ENCODE measurements at regions not wholly inside any gene's neighbourhood (a gene's known extent, or its start where the extent isn't known, plus 50 kb on each side); places are given as distances from the start of the nearest gene placed in this dataset.
"Not testable (repeated sequence)": the region's sequence is repeated elsewhere in the genome, so short reads cannot be mapped to it uniquely, and the experiment has no call there.

GRCh38 chr4:85200106-85200505 is 233.6 kb upstream of the WDFY3 start:
- ATAC-seq (no peak), DNase-seq (no peak)
- Histone ChIP-seq H3K36me3 (no peaks in the 10 kb centered on the region), H3K4me1 (no peaks in the 10 kb centered on the region), H3K27ac (no peak overlapping the region), H3K9me3 (peaks cover 0 to 59% (median 20%) of the 10 kb centered on the region in 12 donors), H3K27me3 (no peaks in the 10 kb centered on the region), H3K4me3 (no peak overlapping the region)
- intact Hi-C loops (cut with DNase I), result no loop called here
- WGBS, 4 donors, result 62 to 87% (median 67%) methylated on average over 1 of the region's 1 CpG
- TF ChIP-seq CTCF (IDR thresholded peaks at IDR 0.05), result no peak
- no peak for TF ChIP-seq POLR2A (IDR thresholded peaks at IDR 0.05)

- no peak overlapping the region for H3K27ac ChIP-seq
- no peak for DNase-seq
- peaks cover 0 to 49% (median 17%) of the 10 kb centered on the region in 12 donors for H3K9me3 ChIP-seq
- no peak for ATAC-seq
- 65 to 76% (median 70%) methylated on average over 1 of the region's 1 CpG for WGBS, 4 donors
- no peak overlapping the region for H3K4me3 ChIP-seq
- no peaks in the 10 kb centered on the region for H3K27me3 ChIP-seq
- no peaks in the 10 kb centered on the region for H3K4me1 ChIP-seq
- TF ChIP-seq POLR2A (IDR thresholded peaks at IDR 0.05), result no peak
- TF ChIP-seq CTCF (IDR thresholded peaks at IDR 0.05), result no peak
- no peaks in the 10 kb centered on the region for H3K36me3 ChIP-seq
- intact Hi-C loops (cut with DNase I), result no loop called here
These were observed 242.7 kb upstream of the WDFY3 start for GRCh38 chr4:85209161-85209560.

- peaks cover 0 to 44% (median 14%) of the 10 kb centered on the region in 12 donors for H3K9me3 ChIP-seq
These were observed 243.9 kb upstream of the WDFY3 start for GRCh38 chr4:85210353-85210752.

GRCh38 chr4:85216571-85216970 is 250.1 kb upstream of the WDFY3 start:
- H3K27ac ChIP-seq; H3K27me3 ChIP-seq; ATAC-seq; H3K4me3 ChIP-seq; H3K36me3 ChIP-seq; intact Hi-C loops (cut with DNase I); H3K4me1 ChIP-seq; DNase-seq: not testable (repeated sequence)
- peaks cover 0 to 49% (median 18%) of the 10 kb centered on the region in 12 donors for H3K9me3 ChIP-seq
- 85 to 92% (median 86%) methylated on average over 7 of the region's 7 CpGs for WGBS, 4 donors

More at GRCh38 chr4:85210353-85210752, 243.9 kb upstream of the WDFY3 start:
- ATAC-seq (no peak), DNase-seq (no peak)
- H3K27me3 ChIP-seq, result no peaks in the 10 kb centered on the region
- intact Hi-C loops (cut with DNase I), result no loop called here
- no peak for TF ChIP-seq CTCF (IDR thresholded peaks at IDR 0.05)
- no peak for TF ChIP-seq POLR2A (IDR thresholded peaks at IDR 0.05)
- H3K4me1 ChIP-seq, result no peaks in the 10 kb centered on the region
- no peak overlapping the region for H3K4me3 ChIP-seq
- no peaks in the 10 kb centered on the region for H3K36me3 ChIP-seq
- H3K27ac ChIP-seq, result no peak overlapping the region
- 55 to 64% (median 60%) methylated on average over 3 of the region's 3 CpGs for WGBS, 4 donors

- no peaks in the 10 kb centered on the region for H3K4me1 ChIP-seq
- intact Hi-C loops (cut with DNase I), result no loop called here
- 74 to 84% (median 79%) methylated on average over 1 of the region's 1 CpG for WGBS, 4 donors
- H3K27ac ChIP-seq, result no peak overlapping the region
- H3K9me3 ChIP-seq, result peaks cover 0 to 38% (median 16%) of the 10 kb centered on the region in 12 donors
- ATAC-seq (no peak), DNase-seq (no peak)
- no peaks in the 10 kb centered on the region for H3K36me3 ChIP-seq
- H3K4me3 ChIP-seq, result no peak overlapping the region
- TF ChIP-seq CTCF (IDR thresholded peaks at IDR 0.05) (no peak), POLR2A (IDR thresholded peaks at IDR 0.05) (no peak)
- H3K27me3 ChIP-seq, result no peaks in the 10 kb centered on the region
These were observed 252.3 kb upstream of the WDFY3 start for GRCh38 chr4:85218756-85219155.
